Tibial nerve (tissue), 4 donors: ENCODE measurements at regions not wholly inside any gene's neighbourhood (a gene's known extent, or its start where the extent isn't known, plus 50 kb on each side); places are given as distances from the start of the nearest gene placed in this dataset.

ENCODE experiments used
- DNase-seq, 2 donors: peaks; one replicate each; pipeline ENCODE4 v3.0.0-alpha.2; 2019; ENCODE audit warnings: low spot score in 2 of 2
- H3K27ac ChIP-seq, 4 donors: fragments of 200-600 bp; sonication (generic) in 3 of 4; one replicate each; pipeline ENCODE4 v1.5.1; 2017 to 2019; ENCODE audit warnings: mild to moderate bottlenecking in 1 of 4
- H3K27me3 ChIP-seq, 2 donors: fragments of 200-600 bp; sonication (generic) in 1 of 2; one replicate each; pipeline versions ENCODE4 v1.5.1 to v1.6.0; 2017 to 2019
- H3K36me3 ChIP-seq, 3 donors: fragments of 200-600 bp; sonication (generic); one replicate each; pipeline ENCODE4 v1.5.1; 2018 to 2019
- H3K4me1 ChIP-seq, 4 donors: fragments of 200-600 bp; sonication (generic) in 3 of 4; one replicate each; pipeline ENCODE4 v1.5.1; 2017 to 2019
- H3K4me3 ChIP-seq, 4 donors: fragments of 200-600 bp; sonication (generic) in 3 of 4; one replicate each; pipeline ENCODE4 v1.5.1; 2017 to 2019; ENCODE audit warnings: mild to moderate bottlenecking in 1 of 4, moderate library complexity in 1 of 4
- H3K9me3 ChIP-seq, 4 donors: fragments of 200-600 bp; sonication (generic) in 3 of 4; one replicate each; pipeline ENCODE4 v1.5.1; 2017 to 2019
- EP300 ChIP-seq, 2 donors: sonication (generic); formaldehyde crosslinking; IDR thresholded peaks; one replicate each; pipeline ENCODE4 v1.6.1; 2017; ENCODE audit warnings: antibody characterized with exemption in 2 of 2, mild to moderate bottlenecking in 1 of 2
- POLR2A ChIP-seq, 2 donors: fragments of 450-650 bp; IDR thresholded peaks; one replicate each; pipeline ENCODE4 v1.6.1; 2017; ENCODE audit warnings: antibody characterized with exemption in 2 of 2, mild to moderate bottlenecking in 2 of 2, moderate library complexity in 2 of 2
- WGBS, 2 donors: methylation state at CpG; one replicate each; pipeline ENCODE4 v1.1.5; 2018; 5-methylcytosine and 5-hydroxymethylcytosine counted together
- TF ChIP-seq, protein P1 (sequence below), 5 experiments: fragments of 200-600 bp in 3 of 5; fragments of 450-650 bp in 2 of 5; sonication (generic) in 3 of 5; IDR thresholded peaks; one replicate each; pipeline ENCODE4 v1.5.1; 2016 to 2019; ENCODE audit warnings: antibody characterized with exemption in 5 of 5, mild to moderate bottlenecking in 3 of 5, moderate library complexity in 2 of 5

DNA sequence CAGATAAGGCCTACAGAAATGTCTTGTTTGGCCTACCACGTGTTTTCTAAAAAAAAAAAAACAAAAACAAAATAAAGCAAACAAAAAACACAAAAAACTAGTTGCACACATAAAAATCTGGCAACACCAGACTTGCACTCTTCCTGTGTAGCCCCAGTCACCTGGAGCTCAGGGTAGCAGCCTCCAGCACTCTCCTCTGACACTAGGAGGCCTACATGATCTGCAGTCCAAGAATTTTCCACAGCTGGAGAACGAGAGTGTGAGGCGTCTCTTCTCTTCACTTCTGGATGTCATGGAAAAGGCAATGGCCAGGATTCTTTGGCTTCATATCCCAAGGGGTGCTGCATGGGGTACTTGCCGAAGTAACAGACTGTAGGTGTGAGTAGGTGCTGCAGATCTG lies 310.2 kb upstream of the SALL1 start:
- no peaks in the 10 kb centered on the region for H3K9me3 ChIP-seq
- no peaks in the 10 kb centered on the region for H3K4me1 ChIP-seq
- 77 to 89% methylated on average over 4 of the region's 4 CpGs for WGBS, 2 donors
- no peak for DNase-seq
- H3K27me3 ChIP-seq, result no peaks in the 10 kb centered on the region
- H3K4me3 ChIP-seq, result no peak overlapping the region
- TF ChIP-seq, protein P1, sequence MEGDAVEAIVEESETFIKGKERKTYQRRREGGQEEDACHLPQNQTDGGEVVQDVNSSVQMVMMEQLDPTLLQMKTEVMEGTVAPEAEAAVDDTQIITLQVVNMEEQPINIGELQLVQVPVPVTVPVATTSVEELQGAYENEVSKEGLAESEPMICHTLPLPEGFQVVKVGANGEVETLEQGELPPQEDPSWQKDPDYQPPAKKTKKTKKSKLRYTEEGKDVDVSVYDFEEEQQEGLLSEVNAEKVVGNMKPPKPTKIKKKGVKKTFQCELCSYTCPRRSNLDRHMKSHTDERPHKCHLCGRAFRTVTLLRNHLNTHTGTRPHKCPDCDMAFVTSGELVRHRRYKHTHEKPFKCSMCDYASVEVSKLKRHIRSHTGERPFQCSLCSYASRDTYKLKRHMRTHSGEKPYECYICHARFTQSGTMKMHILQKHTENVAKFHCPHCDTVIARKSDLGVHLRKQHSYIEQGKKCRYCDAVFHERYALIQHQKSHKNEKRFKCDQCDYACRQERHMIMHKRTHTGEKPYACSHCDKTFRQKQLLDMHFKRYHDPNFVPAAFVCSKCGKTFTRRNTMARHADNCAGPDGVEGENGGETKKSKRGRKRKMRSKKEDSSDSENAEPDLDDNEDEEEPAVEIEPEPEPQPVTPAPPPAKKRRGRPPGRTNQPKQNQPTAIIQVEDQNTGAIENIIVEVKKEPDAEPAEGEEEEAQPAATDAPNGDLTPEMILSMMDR (IDR thresholded peaks at IDR 0.05), result no peak
- TF ChIP-seq EP300 (IDR thresholded peaks at IDR 0.05), result no peak
- TF ChIP-seq POLR2A (IDR thresholded peaks at IDR 0.05), result no peak
- no peak overlapping the region for H3K27ac ChIP-seq
- H3K36me3 ChIP-seq, result no peaks in the 10 kb centered on the region

DNA sequence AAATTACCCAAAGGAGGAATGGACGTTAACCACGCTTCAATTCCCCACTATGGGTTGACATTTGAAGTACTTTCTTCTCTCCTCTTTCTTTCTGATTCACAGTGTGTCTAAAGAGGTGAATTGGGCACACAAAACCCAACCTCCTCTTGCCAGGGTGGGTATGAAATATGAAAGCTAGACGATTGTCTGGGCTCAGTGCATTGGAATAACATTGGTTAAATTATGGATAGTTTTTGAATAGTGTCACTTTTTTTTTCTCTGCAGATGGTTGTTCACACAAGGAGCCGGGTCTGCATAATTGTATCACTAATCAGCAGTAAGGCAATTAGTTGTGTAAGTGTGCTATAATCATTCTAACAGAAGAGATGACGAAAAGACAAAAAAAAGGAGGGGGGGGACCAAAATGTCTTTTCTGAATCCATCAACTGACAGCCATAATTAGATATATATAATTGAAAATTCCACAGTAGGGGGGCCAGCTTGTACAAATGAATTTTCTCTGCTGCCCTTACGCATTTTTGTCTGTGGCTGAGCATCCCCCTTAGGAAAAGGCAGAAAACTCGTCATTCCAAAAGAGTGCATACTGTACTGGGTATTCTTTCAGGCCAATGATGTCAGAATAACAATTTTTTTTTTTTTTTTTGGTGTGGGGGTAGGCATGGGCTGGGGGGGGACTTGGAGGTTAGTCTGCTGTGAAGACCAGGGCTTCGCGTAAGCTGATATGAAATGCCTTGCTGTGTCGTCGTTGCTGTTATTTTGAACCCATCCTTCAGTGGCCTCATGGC lies 307.5 kb upstream of the SALL1 start:
- H3K36me3 ChIP-seq, result no peaks in the 10 kb centered on the region
- H3K4me3 ChIP-seq, result no peak overlapping the region
- TF ChIP-seq POLR2A (IDR thresholded peaks at IDR 0.05) (no peak), EP300 (IDR thresholded peaks at IDR 0.05) (no peak)
- TF ChIP-seq, protein P1 (IDR thresholded peaks at IDR 0.05), result no peak
- H3K4me1 ChIP-seq, result no peaks in the 10 kb centered on the region
- no peak for DNase-seq
- H3K27ac ChIP-seq, result no peak overlapping the region
- H3K9me3 ChIP-seq, result no peaks in the 10 kb centered on the region
- no peaks in the 10 kb centered on the region for H3K27me3 ChIP-seq
- 56 to 57% methylated on average over 11 of the region's 11 CpGs for WGBS, 2 donors

DNA sequence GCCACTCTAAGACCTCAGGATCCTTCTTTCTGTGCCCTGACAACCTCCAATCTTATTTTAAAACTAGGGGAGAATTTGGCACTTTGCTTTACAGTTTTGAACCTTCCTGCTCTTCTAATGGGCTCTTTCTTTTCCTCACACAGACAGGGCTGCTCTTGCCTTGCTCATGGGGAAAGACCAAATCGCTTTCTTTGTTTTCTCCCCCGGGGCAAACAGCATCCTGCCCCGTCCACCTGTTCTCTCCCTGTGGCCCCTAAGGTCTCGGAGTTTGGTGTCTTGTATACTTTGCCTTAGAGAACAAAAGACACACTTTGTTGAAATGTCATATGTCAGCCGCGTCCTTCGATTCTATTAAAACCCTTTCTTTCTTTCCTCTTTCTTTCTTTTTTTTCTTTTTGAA lies 306.7 kb upstream of the SALL1 start:
- no peak for TF ChIP-seq EP300 (IDR thresholded peaks at IDR 0.05)
- TF ChIP-seq POLR2A (IDR thresholded peaks at IDR 0.05), result no peak
- TF ChIP-seq, protein P1 (IDR thresholded peaks at IDR 0.05), result no peak
- Histone ChIP-seq H3K27ac (no peak overlapping the region), H3K9me3 (no peaks in the 10 kb centered on the region), H3K36me3 (no peaks in the 10 kb centered on the region), H3K4me1 (no peaks in the 10 kb centered on the region), H3K4me3 (no peak overlapping the region), H3K27me3 (no peaks in the 10 kb centered on the region)
- 31 to 37% methylated on average over 7 of the region's 7 CpGs for WGBS, 2 donors
- DNase-seq, result no peak

DNA sequence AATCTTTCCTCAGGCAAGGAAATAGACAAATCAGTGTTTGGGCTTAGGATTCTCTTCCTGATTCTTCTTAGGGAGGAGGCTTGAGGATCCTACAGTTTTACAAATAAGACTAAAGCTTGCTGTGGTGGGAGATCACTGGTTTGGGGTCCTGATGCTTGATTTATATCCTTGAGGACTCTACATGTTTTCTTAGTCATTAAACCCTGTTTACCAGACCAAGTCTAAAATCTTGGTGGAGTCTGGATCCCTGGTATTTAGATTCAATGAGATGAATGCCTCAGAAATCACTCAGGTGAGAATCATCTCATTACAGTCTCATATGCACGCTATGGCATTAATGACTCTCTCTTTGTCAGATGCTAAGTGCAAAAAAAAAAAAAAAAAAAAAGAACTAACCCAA lies 304.3 kb upstream of the SALL1 start:
- no peaks in the 10 kb centered on the region for H3K27me3 ChIP-seq

DNA sequence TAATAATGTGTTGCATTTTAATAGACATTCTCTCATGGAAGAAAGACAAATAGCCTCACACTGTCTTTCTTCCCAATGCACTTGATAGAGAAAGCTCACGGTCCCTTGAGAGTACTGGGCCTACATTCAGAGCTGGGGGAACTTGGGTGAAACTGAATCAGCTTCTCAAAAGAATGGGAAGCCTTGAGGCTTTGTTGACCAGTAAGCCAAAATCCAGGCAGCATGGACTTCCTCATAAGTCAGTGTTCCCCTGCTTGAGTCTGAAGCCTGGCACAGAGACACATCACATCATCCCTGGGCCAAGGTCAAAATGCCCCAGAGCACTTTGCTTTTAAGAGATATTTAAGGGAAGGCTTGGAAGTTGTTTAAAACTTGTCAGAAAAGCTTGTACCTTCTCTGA lies 302.2 kb upstream of the SALL1 start:
- Histone ChIP-seq H3K4me3 (no peak overlapping the region), H3K27ac (no peak overlapping the region), H3K27me3 (no peaks in the 10 kb centered on the region), H3K4me1 (no peaks in the 10 kb centered on the region), H3K9me3 (no peaks in the 10 kb centered on the region), H3K36me3 (no peaks in the 10 kb centered on the region)
- TF ChIP-seq, protein P1 (IDR thresholded peaks at IDR 0.05), result no peak
- TF ChIP-seq POLR2A (IDR thresholded peaks at IDR 0.05) (no peak), EP300 (IDR thresholded peaks at IDR 0.05) (no peak)
- DNase-seq, result no peak
- WGBS, 2 donors, result 76 to 81% methylated on average over 1 of the region's 1 CpG

More for the DNA sequence above, 304.3 kb upstream of the SALL1 start:
- no peak overlapping the region for H3K27ac ChIP-seq
- WGBS, 2 donors, result 90 to 93% methylated on average over 1 of the region's 1 CpG
- H3K4me3 ChIP-seq, result no peak overlapping the region
- H3K36me3 ChIP-seq, result no peaks in the 10 kb centered on the region
- no peaks in the 10 kb centered on the region for H3K9me3 ChIP-seq
- no peak for TF ChIP-seq EP300 (IDR thresholded peaks at IDR 0.05)
- no peak for TF ChIP-seq POLR2A (IDR thresholded peaks at IDR 0.05)
- TF ChIP-seq, protein P1 (IDR thresholded peaks at IDR 0.05), result no peak
- H3K4me1 ChIP-seq, result no peaks in the 10 kb centered on the region
- no peak for DNase-seq
